ENCODE measurements at regions not wholly inside any gene's neighbourhood (a gene's known extent, or its start where the extent isn't known, plus 50 kb on each side); places are given as distances from the start of the nearest gene placed in this dataset.

- H2AFZ ChIP-seq (ENCODE audit: low read length) = no peak overlapping the region
- no peaks in the 10 kb centered on the region for H3K36me3 ChIP-seq (ENCODE audit: insufficient read depth, low read length)
- H3K4me3 ChIP-seq (ENCODE audit: low read depth, low read length, poor library complexity, severe bottlenecking) = no peak overlapping the region
- DNase-seq (ENCODE audit: low spot score) = no peak
- no peaks in the 10 kb centered on the region for H4K20me1 ChIP-seq (ENCODE audit: insufficient read depth, low read length)
- POLR2A ChIA-PET = no interaction called here
- H3K4me2 ChIP-seq (ENCODE audit: low read length) = no peak overlapping the region
- no TSS peak for BruUV-seq (replicated peaks)
- no peaks in the 10 kb centered on the region for H3K79me2 ChIP-seq (ENCODE audit: insufficient read depth, low read depth, low read length)
- CTCF ChIA-PET (ENCODE audit: unreplicated experiment) = no interaction called here
- H3K9me3 ChIP-seq (ENCODE audit: low read length) = no peaks in the 10 kb centered on the region
- H3K27ac ChIP-seq (ENCODE audit: low read depth, low read length, poor library complexity, severe bottlenecking) = no peak overlapping the region
- intact Hi-C loops (cut with micrococcal nuclease; ENCODE audit: unreplicated experiment) = no loop called here
- TF ChIP-seq, protein P1, sequence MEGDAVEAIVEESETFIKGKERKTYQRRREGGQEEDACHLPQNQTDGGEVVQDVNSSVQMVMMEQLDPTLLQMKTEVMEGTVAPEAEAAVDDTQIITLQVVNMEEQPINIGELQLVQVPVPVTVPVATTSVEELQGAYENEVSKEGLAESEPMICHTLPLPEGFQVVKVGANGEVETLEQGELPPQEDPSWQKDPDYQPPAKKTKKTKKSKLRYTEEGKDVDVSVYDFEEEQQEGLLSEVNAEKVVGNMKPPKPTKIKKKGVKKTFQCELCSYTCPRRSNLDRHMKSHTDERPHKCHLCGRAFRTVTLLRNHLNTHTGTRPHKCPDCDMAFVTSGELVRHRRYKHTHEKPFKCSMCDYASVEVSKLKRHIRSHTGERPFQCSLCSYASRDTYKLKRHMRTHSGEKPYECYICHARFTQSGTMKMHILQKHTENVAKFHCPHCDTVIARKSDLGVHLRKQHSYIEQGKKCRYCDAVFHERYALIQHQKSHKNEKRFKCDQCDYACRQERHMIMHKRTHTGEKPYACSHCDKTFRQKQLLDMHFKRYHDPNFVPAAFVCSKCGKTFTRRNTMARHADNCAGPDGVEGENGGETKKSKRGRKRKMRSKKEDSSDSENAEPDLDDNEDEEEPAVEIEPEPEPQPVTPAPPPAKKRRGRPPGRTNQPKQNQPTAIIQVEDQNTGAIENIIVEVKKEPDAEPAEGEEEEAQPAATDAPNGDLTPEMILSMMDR (conservative IDR thresholded peaks at IDR 0.05; ENCODE audit: low read length) = no peak
- TF ChIP-seq EZH2phosphoT487 (IDR thresholded peaks at IDR 0.05; ENCODE audit: borderline replicate concordance, low read depth, low read length) = no peak
- H3K9me2 ChIP-seq (ENCODE audit: insufficient read depth, low read length) = no peaks in the 10 kb centered on the region
- H3K4me1 ChIP-seq (ENCODE audit: insufficient read depth, low read length, poor library complexity, severe bottlenecking) = no peaks in the 10 kb centered on the region
Observed at GRCh38 chr18:39460136-39460535, 1894.5 kb upstream of the CELF4 start.

DNA sequence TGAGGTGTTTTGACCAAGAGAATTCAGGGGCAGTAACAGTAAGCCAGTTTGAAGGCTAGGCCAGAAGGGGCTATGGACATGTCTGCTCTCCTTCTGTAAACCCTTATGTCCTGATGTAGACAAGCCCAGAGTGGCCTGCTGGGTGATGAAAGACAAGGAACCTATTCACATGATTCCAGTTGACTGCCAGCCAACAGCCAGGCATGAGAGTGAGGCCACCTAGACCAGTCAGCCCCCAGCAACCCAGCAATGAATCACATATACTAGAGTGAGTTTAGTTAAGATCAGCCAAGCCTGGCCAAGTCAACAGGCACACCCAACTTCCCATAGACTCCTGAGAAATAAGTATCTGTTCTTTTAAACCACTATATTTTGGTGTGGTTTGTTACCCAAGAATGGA, 1889.7 kb upstream of the CELF4 start:
- intact Hi-C loops (cut with micrococcal nuclease; ENCODE audit: unreplicated experiment) = no loop called here
- Histone ChIP-seq H3K9me3 (ENCODE audit: low read length) (no peaks in the 10 kb centered on the region), H3K4me2 (ENCODE audit: low read length) (no peak overlapping the region), H3K4me3 (ENCODE audit: low read depth, low read length, poor library complexity, severe bottlenecking) (no peak overlapping the region), H4K20me1 (ENCODE audit: insufficient read depth, low read length) (no peaks in the 10 kb centered on the region), H2AFZ (ENCODE audit: low read length) (no peak overlapping the region), H3K79me2 (ENCODE audit: insufficient read depth, low read depth, low read length) (no peaks in the 10 kb centered on the region), H3K4me1 (ENCODE audit: insufficient read depth, low read length, poor library complexity, severe bottlenecking) (no peaks in the 10 kb centered on the region), H3K36me3 (ENCODE audit: insufficient read depth, low read length) (no peaks in the 10 kb centered on the region), H3K9me2 (ENCODE audit: insufficient read depth, low read length) (no peaks in the 10 kb centered on the region), H3K27ac (ENCODE audit: low read depth, low read length, poor library complexity, severe bottlenecking) (no peak overlapping the region)
- no TSS peak for BruUV-seq (replicated peaks)
- ChIA-PET CTCF (ENCODE audit: unreplicated experiment) (no interaction called here), POLR2A (interaction anchor here (0.5 kb wide), 1 partner anchor 372 kb away, joined by 3 read pairs; no protein-coding TSS in a partner anchor)
- no peak for TF ChIP-seq EZH2phosphoT487 (IDR thresholded peaks at IDR 0.05; ENCODE audit: borderline replicate concordance, low read depth, low read length)
- TF ChIP-seq, protein P1 (conservative IDR thresholded peaks at IDR 0.05; ENCODE audit: low read length) = no peak
- no peak for DNase-seq (ENCODE audit: low spot score)

- POLR2A ChIA-PET = no interaction called here
- CTCF ChIA-PET (ENCODE audit: unreplicated experiment) = no interaction called here
- BruUV-seq (replicated peaks) = no TSS peak
Observed at GRCh38 chr18:39454866-39455265, 1889.3 kb upstream of the CELF4 start.

More at GRCh38 chr18:39454866-39455265, 1889.3 kb upstream of the CELF4 start:
- TF ChIP-seq, protein P1 (conservative IDR thresholded peaks at IDR 0.05; ENCODE audit: low read length) = no peak
- TF ChIP-seq EZH2phosphoT487 (IDR thresholded peaks at IDR 0.05; ENCODE audit: borderline replicate concordance, low read depth, low read length) = no peak
- Histone ChIP-seq H3K79me2 (ENCODE audit: insufficient read depth, low read depth, low read length) (no peaks in the 10 kb centered on the region), H3K9me2 (ENCODE audit: insufficient read depth, low read length) (no peaks in the 10 kb centered on the region), H3K4me3 (ENCODE audit: low read depth, low read length, poor library complexity, severe bottlenecking) (no peak overlapping the region), H3K27ac (ENCODE audit: low read depth, low read length, poor library complexity, severe bottlenecking) (no peak overlapping the region), H3K9me3 (ENCODE audit: low read length) (no peaks in the 10 kb centered on the region), H3K4me1 (ENCODE audit: insufficient read depth, low read length, poor library complexity, severe bottlenecking) (no peaks in the 10 kb centered on the region), H4K20me1 (ENCODE audit: insufficient read depth, low read length) (no peaks in the 10 kb centered on the region), H3K36me3 (ENCODE audit: insufficient read depth, low read length) (no peaks in the 10 kb centered on the region), H2AFZ (ENCODE audit: low read length) (no peak overlapping the region), H3K4me2 (ENCODE audit: low read length) (no peak overlapping the region)
- intact Hi-C loops (cut with micrococcal nuclease; ENCODE audit: unreplicated experiment) = no loop called here
- DNase-seq (ENCODE audit: low spot score) = no peak
